Globus pallidus (tissue), 1 donor: ENCODE measurements at regions not wholly inside any gene's neighbourhood (a gene's known extent, or its start where the extent isn't known, plus 50 kb on each side); places are given as distances from the start of the nearest gene placed in this dataset.

Experiments used
- DNase-seq: peaks from one replicate; pipeline ENCODE4 v3.0.0-alpha.2; 2015; ENCODE audit warnings: low spot score

- DNase-seq = no peak
Measured at GRCh38 chr17:72409405-72410002, 288.7 kb downstream of the SOX9 start.

DNA sequence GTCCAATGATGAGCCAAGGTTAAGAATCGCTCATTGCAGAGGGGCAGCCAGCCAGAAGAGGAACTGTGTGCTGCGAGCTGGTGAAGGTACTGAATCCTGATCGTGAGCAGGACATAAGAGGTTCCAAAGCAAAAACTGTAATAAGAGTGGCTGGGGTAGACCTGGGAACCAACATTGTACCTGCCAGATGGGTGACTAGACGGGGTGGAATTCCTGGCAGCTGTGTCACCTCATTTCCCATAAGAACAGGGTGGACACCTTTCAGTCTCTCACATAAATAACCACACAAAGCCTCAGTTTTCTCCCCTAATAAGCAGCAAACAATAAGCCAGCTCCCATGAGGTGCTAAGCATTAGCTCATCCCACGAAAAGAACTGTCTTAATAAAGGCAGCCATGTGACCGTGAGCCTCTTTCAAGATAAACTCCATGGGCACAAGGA lies 290.3 kb downstream of the SOX9 start:
- DNase-seq = no peak

- DNase-seq = no peak
Measured at GRCh38 chr17:72412650-72413076, 291.8 kb downstream of the SOX9 start.

- no peak for DNase-seq
Measured at GRCh38 chr17:72413077-72414031, 292.5 kb downstream of the SOX9 start.

DNA sequence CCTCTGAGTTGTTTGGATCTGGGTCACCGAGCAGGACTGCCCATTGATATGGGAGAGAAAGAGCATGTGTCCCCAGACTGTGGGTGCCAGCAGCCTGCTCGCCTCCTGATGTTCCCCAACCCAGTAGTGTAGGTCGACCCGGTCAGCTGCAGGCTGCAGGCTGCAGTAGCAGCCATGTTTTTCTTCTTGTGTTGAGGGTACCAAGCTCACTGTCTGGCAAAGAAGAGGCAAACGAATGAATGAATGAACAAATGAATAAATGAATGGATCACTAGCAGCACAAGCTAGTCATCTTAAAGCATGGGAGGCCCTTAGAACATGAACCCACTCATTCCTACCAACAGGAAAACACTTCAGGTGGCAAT lies 293.2 kb downstream of the SOX9 start:
- no peak for DNase-seq

GRCh38 chr17:72414967-72415853 lies 294.4 kb downstream of the SOX9 start:
- DNase-seq = no peak

- DNase-seq = peak; percentile 62
Measured at GRCh38 chr17:72416054-72416675, 295.3 kb downstream of the SOX9 start.

DNA sequence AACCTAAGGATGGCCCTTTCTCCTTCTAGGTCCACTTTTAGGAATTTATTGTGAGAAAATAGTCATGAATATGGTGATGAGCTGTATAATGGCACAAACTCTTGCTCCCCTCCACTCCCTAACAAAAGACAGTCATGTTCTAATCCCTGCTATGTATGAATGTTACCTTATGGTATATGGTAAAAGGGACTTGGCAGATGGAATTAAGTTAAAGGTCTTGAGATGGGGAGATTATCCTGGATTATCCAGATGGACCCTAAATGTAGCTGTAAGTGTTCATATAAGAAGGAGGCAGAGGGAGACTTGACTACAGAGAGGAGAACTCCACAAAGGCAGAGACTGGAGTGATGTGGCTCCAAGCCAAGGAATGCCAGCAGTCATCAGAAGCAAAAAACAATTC lies 296.1 kb downstream of the SOX9 start:
- DNase-seq = no peak

DNA sequence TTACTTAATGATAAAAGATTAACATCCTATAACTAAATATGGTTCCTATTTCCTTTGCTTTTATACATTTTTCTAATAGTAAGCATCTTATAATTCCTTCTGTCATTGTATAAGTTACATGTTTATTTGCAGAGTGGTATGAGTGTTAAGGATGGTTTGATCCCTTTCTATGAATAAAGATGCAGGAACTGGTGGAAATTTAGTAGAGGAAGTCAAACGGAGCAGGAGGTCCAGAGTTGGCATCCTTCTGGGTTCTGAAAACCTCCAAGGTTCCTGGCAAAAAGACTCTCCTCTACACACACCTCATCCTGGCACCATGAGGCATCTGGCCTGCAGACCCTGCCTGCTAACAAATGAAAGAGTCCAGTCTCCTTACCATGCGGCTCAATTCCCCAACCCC lies 296.8 kb downstream of the SOX9 start:
- no peak for DNase-seq

DNA sequence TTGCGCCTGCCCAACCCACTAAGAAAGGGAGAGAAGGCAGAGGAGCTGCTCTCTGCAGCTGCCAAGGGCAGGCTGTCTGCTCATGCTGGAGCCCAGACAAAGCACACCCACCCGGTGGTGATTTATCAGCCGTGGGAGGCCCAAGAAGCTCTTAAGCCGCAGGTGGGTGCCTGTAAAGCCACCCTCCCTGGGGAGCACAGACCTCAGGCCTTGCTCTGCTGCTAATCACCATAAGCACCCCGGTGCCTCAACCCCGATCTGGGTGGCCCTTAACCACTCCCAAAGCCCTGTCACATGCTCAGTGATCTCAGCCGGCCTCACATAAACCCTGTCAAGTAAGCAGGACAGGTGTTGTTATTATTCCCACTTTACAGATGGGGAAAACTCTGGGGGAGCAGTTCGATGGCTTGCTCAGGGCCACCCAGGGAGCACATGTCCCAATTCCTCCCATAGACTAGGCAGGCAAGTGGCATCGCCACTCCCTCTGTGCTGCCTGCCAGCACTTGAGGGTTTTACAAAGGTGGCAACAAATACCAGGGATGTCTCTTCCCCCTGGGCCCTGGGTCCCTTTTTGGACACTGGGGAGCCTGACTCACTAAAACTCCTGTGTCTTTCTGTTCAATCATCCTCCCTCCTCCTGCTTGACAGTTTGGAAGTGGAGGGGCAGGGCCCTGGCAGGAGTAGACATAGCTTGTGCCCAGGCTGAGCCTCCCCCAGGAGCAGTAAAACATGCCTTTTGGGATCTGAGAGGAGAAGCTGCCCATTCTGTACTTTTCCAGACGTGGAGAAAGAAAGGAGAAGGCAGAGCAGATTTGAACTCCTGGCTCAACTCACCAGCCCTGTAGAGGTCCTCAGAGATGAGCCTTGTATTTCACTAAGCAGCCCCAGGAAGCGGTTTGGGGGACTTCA lies 299.3 kb downstream of the SOX9 start:
- no peak for DNase-seq

- no peak for DNase-seq
Measured at GRCh38 chr17:72420775-72421127, 299.9 kb downstream of the SOX9 start.

- DNase-seq = no peak
Measured at GRCh38 chr17:72421128-72422092, 300.6 kb downstream of the SOX9 start.

DNA sequence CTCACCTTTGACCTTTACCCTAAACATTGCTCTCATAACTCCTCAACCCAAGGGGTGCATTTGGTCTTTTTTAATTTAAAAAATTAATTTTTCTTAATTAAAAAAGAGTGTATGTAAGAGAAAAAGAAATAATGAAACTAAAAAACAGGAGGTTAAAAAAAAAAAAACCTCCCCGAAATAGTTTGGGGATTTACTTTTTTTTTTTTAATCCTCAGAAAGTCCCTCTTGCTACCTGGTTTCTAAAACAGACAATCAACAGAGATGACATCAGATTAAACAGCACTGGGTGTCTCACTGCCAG lies 301.3 kb downstream of the SOX9 start:
- DNase-seq = no peak

DNA sequence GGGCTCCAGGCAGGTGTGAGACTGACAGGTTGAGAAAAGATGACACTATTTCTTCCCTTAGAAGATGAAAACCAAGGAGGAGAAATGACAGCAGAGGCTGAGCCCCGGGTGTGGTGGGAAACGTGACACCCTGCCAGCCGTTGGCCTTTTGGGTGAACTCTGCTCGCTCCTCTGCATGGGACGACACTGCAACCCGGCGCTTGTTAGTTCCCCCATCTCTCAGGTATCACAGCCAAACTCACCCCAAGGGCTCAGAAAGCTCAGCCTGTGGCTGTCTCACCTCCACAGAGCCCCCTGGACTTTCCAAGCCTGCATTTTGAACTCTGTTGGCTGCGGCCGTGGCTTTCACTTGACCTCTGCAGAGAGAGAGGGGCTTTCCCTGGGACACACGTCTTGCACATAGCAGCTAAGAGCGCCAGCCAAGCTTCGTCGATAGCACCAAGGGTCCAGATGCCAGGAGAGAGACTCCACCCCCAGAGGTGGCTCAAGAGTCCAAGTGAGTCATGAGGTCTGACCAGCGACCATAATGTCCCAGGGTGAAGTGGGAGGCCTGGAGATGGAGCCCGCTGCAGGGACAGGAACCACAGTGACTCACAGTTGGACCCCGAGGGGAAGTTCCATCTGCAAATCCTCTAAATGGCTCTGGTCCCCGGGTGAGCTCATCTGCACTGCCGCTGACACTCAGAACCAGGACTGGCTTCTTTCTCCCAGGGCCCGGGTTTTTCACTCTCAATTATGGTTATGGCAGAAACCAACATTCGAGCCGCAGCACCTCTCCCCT lies 301.9 kb downstream of the SOX9 start:
- DNase-seq = no peak

GRCh38 chr17:72423286-72423589 lies 302.4 kb downstream of the SOX9 start:
- no peak for DNase-seq

DNA sequence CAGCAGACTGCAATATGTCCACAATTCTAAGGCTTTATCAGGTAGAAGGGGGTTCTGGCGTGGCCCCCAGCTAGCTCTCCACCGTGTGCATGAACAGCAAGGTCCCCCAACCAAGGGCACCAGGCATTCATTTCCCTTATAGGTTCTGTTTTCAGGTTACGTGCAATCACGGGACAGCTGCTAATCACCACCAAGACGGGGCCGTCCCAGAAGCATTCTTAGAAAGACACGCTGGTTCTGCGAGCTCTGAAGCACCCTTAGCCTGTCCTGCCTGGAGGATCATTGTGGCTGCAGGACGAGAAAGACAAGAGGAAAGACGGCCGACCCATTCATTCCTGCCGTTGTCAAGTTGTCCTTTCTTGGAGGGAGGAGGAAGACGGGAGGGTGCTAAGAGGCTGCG lies 302.9 kb downstream of the SOX9 start:
- DNase-seq = no peak

- DNase-seq = no peak
Measured at GRCh38 chr17:72424505-72425117, 303.8 kb downstream of the SOX9 start.

DNA sequence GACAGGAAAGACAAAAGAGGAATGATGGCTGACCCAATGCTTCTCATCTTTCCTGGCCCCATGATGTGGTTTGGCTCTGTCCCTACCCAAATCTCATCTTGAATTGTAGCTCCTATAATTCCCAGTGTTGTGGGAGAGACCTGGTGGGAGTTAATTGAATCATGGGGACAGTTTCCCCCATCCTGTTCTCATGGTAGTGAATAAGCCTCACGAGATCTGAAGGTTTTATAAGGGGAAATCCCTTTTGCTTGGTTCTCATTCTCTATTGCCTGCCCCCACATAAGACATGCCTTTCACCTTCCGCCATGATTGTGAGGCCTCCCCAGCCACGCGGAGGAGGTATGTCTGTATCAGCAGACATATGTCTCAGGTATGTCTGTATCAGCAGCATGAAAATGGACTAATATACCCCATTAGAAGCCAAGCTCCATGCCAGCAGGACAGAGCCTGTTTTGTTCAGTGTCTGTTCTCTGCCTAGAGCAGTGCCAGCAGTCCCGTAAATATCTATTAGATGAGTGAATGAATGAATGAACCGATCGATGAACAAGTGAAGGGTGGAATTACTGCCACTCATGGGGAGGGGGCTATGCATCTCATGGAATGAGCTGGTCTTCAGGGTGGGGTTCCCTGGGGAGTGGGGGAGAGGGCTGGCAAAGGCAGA lies 304.4 kb downstream of the SOX9 start:
- DNase-seq = no peak
